GM08714 (cell line): ENCODE measurements at regions not wholly inside any gene's neighbourhood (a gene's known extent, or its start where the extent isn't known, plus 50 kb on each side); places are given as distances from the start of the nearest gene placed in this dataset.
"Not testable (repeated sequence)": the region's sequence is repeated elsewhere in the genome, so short reads cannot be mapped to it uniquely, and the experiment has no call there.

Source experiments
- H3K4me3 ChIP-seq: fragments of 200-500 bp; sonication (Bioruptor generic); 2 replicates; pipeline ENCODE4 v1.5.1; 2014; ENCODE audit warnings: mild to moderate bottlenecking, low read length, inconsistent platforms
- ZNF274 ChIP-seq: IDR thresholded peaks from 2 replicates; pipeline ENCODE4 v1.6.1; 2012; ENCODE audit warnings: mild to moderate bottlenecking, low read depth, low read length

DNA sequence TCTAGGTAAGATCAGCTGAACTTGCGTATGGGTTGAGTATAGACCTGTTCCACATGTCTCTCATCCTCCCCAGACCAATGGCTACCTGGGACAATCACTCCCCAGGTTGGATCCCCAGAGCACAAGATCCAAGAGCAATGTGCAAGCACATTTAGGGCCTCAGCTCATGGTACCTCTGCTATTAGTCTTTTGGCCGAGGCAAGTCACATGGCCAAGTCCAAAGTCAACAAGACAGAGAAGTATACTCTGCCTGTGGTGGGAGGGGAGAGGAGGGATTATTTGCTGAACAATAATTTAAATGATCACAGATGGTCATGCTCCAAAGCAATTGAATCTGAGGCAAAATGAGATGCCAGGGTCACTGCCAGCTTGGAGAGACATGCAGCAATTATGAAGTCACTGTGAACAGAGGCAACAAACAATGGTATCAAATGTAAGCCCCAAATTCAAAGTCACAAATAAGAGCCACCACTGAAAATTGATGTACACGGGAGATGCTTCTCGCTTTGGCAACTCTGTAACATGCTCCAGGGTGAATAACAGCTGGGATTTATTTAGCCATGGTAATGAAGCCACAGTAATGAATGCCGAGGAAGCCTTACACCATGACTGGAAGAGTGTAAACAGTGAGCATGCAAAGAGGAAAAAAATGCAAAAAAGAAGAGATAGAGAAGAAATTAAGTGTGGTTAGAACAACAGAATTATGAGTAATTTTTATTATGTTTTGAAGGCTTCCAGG is 149.1 kb downstream of the ZNF281 start:
- no peak for TF ChIP-seq ZNF274
- no peak overlapping the region for H3K4me3 ChIP-seq

DNA sequence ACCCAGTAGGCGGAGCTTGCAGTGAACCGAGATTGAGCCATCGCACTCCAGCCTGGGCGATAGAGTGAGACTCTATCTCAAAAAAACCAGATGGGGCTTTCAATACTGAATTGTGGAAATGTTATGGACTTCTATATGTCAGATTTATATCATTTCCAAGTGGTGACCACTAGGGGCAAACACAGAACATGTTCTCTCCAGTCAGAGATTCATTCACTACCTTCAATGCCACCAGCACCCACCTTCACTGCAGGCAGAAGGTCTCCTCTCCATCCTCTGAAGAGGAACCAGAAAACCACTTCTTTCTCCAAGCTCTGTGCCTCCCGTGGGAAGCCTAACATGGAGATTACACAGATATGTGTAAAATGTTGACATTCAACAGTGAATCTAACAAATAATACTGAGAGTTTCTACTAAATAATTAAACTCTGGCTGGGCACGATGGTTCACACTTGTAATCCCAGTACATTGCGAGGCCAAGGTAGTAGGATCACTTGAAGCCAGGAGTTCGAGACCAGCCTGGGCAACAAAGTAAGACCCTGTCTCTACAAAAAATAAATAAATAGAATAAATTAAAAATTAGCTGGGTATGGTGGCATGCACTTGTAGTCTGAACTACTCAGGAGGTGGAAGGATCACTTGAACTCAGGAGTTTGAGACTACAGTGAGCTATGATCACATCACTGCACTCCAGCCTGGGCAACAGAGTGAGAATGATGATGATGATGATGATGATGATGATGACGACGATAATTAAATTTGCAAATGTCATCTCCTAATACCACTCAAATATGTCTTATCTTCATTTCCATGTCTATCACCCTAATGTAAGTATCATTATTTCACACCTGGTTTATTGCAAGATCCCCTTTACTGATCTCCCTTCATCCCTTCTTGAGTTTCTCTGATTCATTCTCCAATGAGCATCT is 151.1 kb downstream of the ZNF281 start:
- no peak overlapping the region for H3K4me3 ChIP-seq
- no peak for TF ChIP-seq ZNF274

GRCh38 chr1:200257235-200257634 is 152.6 kb downstream of the ZNF281 start:
- TF ChIP-seq ZNF274: no peak
- H3K4me3 ChIP-seq: no peak overlapping the region

DNA sequence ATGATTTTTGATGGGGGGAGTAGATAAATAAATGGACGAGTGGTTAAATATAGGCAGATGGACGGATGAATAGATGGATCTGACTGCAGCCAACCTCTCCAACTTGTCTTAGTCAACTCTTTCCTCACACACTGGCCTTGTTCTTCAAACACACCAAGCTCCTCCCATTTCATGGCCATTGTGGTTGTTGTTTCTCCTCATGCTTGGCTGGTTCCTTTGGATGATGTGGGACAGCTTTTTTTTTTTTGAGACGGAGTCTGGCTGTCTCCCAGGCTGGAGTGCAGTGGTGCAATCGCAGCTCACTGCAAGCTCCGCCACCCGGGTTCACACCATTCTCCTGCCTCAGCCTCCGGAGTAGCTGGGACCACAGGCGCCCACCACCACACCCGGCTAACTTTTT is 155.2 kb downstream of the ZNF281 start:
- H3K4me3 ChIP-seq: not testable (repeated sequence)

DNA sequence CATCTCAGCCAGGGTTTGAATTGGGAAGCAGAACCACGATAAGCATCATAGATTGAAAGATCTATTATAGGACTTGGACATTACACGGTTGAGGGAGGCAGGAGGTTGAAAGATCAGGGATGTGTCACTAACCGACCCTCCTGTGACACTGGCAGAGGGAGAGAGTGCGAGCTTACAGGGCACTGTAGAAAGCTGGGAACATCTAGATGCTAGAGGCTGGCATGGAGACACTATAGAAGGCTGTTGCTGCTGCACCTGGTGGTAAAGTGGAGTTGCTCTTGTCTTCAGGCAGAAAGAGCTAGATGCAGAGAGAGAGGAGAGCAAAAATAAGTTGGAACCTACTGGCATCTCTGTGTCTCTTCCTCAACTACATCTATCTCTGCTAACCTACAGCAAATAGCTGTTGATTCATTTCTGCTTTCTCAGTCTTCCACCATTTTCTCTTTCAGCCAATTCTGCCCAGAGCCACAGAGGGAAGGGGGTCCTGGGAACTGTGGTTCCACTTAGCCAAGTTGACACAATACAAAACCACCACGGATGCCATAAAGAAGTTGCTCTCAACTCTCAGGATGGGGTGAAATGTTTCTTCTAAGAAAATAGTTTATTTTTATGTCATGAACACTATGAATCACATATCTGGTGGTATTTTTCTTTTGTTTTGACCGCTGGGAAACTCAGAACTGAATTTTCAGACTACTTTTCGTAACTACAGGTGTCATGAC is 155.9 kb downstream of the ZNF281 start:
- no peak overlapping the region for H3K4me3 ChIP-seq
- TF ChIP-seq ZNF274: no peak

GRCh38 chr1:200252531-200252930 is 157.3 kb downstream of the ZNF281 start:
- no peak overlapping the region for H3K4me3 ChIP-seq
- TF ChIP-seq ZNF274: no peak

DNA sequence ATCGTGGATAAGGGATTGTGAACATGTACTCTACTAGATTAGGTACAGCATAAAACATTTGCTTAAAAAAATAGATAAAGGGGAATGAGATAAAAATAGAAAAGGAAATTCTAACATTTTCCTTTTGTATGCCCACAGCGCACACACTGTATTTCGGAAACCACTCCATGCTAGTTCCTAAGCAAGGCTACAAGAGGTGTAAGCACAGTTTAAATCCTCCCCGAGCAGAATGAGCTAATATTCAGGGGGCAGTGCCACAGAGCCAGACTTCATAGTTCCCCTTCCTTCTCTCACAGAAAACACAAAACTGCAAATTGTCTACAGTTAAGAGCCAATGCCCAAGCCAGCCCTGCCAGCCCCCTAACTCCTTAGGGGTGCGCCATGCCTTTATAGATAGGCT is 159.4 kb downstream of the ZNF281 start:
- TF ChIP-seq ZNF274: no peak
- no peak overlapping the region for H3K4me3 ChIP-seq

DNA sequence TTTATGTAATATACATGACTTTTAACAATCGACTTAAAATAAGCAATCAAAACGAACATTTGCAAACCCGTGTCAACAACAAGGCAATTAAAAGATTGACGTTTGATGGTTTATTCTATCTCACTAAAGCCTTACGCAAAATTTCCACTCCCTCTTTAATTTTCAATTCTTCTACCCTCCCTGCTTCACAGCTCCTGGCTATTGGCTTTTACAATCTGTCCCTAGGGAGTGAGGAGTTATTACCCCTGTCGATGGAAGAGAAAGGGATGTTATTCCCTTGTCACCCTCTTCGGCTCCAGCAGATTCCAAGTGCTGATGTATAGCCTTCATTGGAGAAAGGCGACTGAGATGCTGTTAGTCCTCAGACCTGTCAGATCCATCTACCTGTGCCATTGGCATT is 161.3 kb downstream of the ZNF281 start:
- no peak overlapping the region for H3K4me3 ChIP-seq
- no peak for TF ChIP-seq ZNF274

- no peak overlapping the region for H3K4me3 ChIP-seq
- TF ChIP-seq ZNF274: no peak
Observed at GRCh38 chr1:200247518-200247917, 162.3 kb downstream of the ZNF281 start.

GRCh38 chr1:200245473-200245872 is 164.4 kb downstream of the ZNF281 start:
- TF ChIP-seq ZNF274: no peak

DNA sequence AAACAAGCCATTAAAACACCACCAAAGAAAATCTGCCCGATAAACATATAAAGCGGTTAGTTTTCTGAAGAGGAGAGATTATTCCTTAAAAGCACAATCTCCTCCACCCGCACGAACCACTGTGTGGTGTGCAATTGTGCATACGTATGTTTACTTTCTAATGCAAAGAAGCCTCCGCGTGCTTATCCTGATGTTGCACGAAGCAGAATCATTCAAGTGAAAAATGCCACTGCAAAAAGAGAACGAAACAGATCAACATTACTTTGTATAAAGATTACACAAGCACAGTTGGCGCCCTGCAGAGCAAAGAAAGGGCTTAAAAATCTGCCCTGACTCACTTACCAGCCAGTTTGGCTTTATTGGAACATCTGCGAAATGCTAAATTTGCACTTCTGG is 166.8 kb downstream of the ZNF281 start:
- TF ChIP-seq ZNF274: no peak
- no peak overlapping the region for H3K4me3 ChIP-seq

More at GRCh38 chr1:200245473-200245872, 164.4 kb downstream of the ZNF281 start:
- no peak overlapping the region for H3K4me3 ChIP-seq

GRCh38 chr1:200242110-200243041 is 167.5 kb downstream of the ZNF281 start:
- H3K4me3 ChIP-seq: no peak overlapping the region
- TF ChIP-seq ZNF274: no peak

DNA sequence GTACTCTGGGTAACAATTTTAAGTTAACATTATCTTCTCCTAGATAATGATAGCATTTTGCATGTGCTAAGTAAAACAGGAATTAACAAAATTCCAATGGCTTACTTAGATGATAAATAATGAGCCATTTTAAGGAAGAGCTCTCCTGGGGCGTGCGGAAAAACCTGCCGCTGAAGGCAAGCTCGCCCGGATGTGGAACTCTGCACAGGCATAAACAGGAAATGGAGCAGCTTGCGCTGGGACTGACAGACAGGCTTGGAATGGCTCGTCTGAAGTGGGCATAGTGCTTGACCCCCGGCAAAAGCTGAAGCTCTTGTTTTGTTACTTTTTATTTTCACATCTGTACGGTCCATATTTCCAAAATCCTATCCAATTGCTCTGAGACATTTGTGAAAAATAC is 169.2 kb downstream of the ZNF281 start:
- TF ChIP-seq ZNF274: no peak
- no peak overlapping the region for H3K4me3 ChIP-seq
